ENCODE measurements at regions not wholly inside any gene's neighbourhood (a gene's known extent, or its start where the extent isn't known, plus 50 kb on each side); places are given as distances from the start of the nearest gene placed in this dataset.

GRCh38 chr5:106574820-106575219 lies 1095.9 kb downstream of the EFNA5 start:
- POLR2A ChIA-PET = no interaction called here
- no peaks in the 10 kb centered on the region for H3K9me3 Mint-ChIP-seq (ENCODE audit: insufficient read depth)
- ATAC-seq (ENCODE audit: low read depth) (no peak), DNase-seq (no peak)
- no peaks in the 10 kb centered on the region for H3K4me1 Mint-ChIP-seq
- no peak overlapping the region for H3K4me3 Mint-ChIP-seq
- no peaks in the 10 kb centered on the region for H3K36me3 ChIP-seq (replicated peaks in 1 of 2; ENCODE audit: control extremely low read depth in 1 of 2, control insufficient read depth in 1 of 2, extremely low read depth in 1 of 2, insufficient read depth in 2 of 2, low read length in 1 of 2)
- no peaks in the 10 kb centered on the region for H3K79me2 ChIP-seq (ENCODE audit: control insufficient read depth, insufficient read depth, low read length)
- no peaks in the 10 kb centered on the region for H4K20me1 ChIP-seq (ENCODE audit: control insufficient read depth, insufficient read depth, low read length, poor library complexity, severe bottlenecking)
- no peak overlapping the region for H3K27ac ChIP-seq (ENCODE audit: low read length in 2 of 2)
- CTCF ChIA-PET = no interaction called here
- no peaks in the 10 kb centered on the region for H3K4me1 ChIP-seq (ENCODE audit: control insufficient read depth in 2 of 2, insufficient read depth in 2 of 2, low read length in 2 of 2)
- H3K4me3 ChIP-seq (ENCODE audit: control extremely low read depth in 1 of 5, extremely low read depth in 1 of 5, insufficient read depth in 1 of 5, low read depth in 2 of 5, low read length in 4 of 5) = no peak overlapping the region
- no peaks in the 10 kb centered on the region for H3K27me3 Mint-ChIP-seq
- peaks cover 0 to 1% (median 0%) of the 10 kb centered on the region in 3 donors for H3K9me3 ChIP-seq (ENCODE audit: control extremely low read depth in 1 of 3, control insufficient read depth in 2 of 3, insufficient read depth in 1 of 3, low read length in 2 of 3)
- no peak overlapping the region for H3K27ac Mint-ChIP-seq
- intact Hi-C loops (cut with micrococcal nuclease) = no loop called here
- no peaks in the 10 kb centered on the region for H3K27me3 ChIP-seq (replicated peaks in 1 of 4; ENCODE audit: control extremely low read depth in 1 of 4, control insufficient read depth in 3 of 4, insufficient read depth in 4 of 4, low read length in 3 of 4)
- no peak overlapping the region for H3K9ac ChIP-seq (ENCODE audit: low read length)
- H2AFZ ChIP-seq (ENCODE audit: insufficient read depth, low read depth, low read length, poor library complexity, severe bottlenecking) = no peak overlapping the region
- TF ChIP-seq CTCF (IDR thresholded peaks at IDR 0.05) (no peak), EZH2 (IDR thresholded peaks at IDR 0.05; ENCODE audit: borderline replicate concordance, insufficient read depth, low read depth, low read length, poor library complexity, severe bottlenecking) (no peak)
- no peak overlapping the region for H3K4me2 ChIP-seq (replicated peaks; ENCODE audit: low read depth, low read length, poor library complexity, severe bottlenecking)
- no CpG with 5 or more reads among the region's 8 CpGs for WGBS (ENCODE audit: insufficient coverage)

DNA sequence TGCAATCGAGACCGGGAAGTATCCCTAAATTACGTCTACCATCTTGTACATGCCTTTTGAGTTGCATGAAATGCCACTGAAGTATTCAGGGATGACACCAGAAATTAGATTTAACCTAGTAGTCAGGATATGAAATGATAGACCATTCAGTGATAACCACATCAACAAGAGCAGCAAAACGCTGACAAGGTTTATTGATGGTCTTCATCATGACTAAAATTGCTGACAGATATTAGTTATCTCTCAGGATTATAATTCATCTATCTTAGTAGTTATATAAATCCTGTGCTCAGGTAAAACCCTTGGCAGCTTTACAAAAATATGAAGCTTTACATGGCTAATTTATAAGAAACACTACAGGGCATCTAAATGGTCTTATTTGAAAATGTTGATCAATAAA lies 1104.7 kb downstream of the EFNA5 start:
- H3K9me3 ChIP-seq (ENCODE audit: control extremely low read depth in 1 of 3, control insufficient read depth in 2 of 3, insufficient read depth in 1 of 3, low read length in 2 of 3) = no peaks in the 10 kb centered on the region
- no peak overlapping the region for H3K4me2 ChIP-seq (replicated peaks; ENCODE audit: low read depth, low read length, poor library complexity, severe bottlenecking)
- H3K27me3 ChIP-seq (replicated peaks in 1 of 4; ENCODE audit: control extremely low read depth in 1 of 4, control insufficient read depth in 3 of 4, insufficient read depth in 4 of 4, low read length in 3 of 4) = no peaks in the 10 kb centered on the region
- H3K27ac Mint-ChIP-seq = no peak overlapping the region
- H3K36me3 ChIP-seq (replicated peaks in 1 of 2; ENCODE audit: control extremely low read depth in 1 of 2, control insufficient read depth in 1 of 2, extremely low read depth in 1 of 2, insufficient read depth in 2 of 2, low read length in 1 of 2) = no peaks in the 10 kb centered on the region
- H4K20me1 ChIP-seq (ENCODE audit: control insufficient read depth, insufficient read depth, low read length, poor library complexity, severe bottlenecking) = no peaks in the 10 kb centered on the region
- no CpG with 5 or more reads among the region's 4 CpGs for WGBS (ENCODE audit: insufficient coverage)
- no peak overlapping the region for H3K9ac ChIP-seq (ENCODE audit: low read length)
- no peaks in the 10 kb centered on the region for H3K4me1 ChIP-seq (ENCODE audit: control insufficient read depth in 2 of 2, insufficient read depth in 2 of 2, low read length in 2 of 2)
- H3K4me1 Mint-ChIP-seq = no peaks in the 10 kb centered on the region
- H3K79me2 ChIP-seq (ENCODE audit: control insufficient read depth, insufficient read depth, low read length) = no peaks in the 10 kb centered on the region
- no peak overlapping the region for H3K4me3 ChIP-seq (ENCODE audit: control extremely low read depth in 1 of 5, extremely low read depth in 1 of 5, insufficient read depth in 1 of 5, low read depth in 2 of 5, low read length in 4 of 5)
- no peaks in the 10 kb centered on the region for H3K9me3 Mint-ChIP-seq (ENCODE audit: insufficient read depth)
- intact Hi-C loops (cut with micrococcal nuclease) = no loop called here
- H3K4me3 Mint-ChIP-seq = no peak overlapping the region
- CTCF ChIA-PET = no interaction called here
- H2AFZ ChIP-seq (ENCODE audit: insufficient read depth, low read depth, low read length, poor library complexity, severe bottlenecking) = no peak overlapping the region
- POLR2A ChIA-PET = no interaction called here
- DNase-seq = no peak
- H3K27ac ChIP-seq (ENCODE audit: low read length in 2 of 2) = no peak overlapping the region
- TF ChIP-seq CTCF (IDR thresholded peaks at IDR 0.05) = no peak
- TF ChIP-seq EZH2 (IDR thresholded peaks at IDR 0.05; ENCODE audit: borderline replicate concordance, insufficient read depth, low read depth, low read length, poor library complexity, severe bottlenecking) = no peak
- H3K27me3 Mint-ChIP-seq = no peaks in the 10 kb centered on the region
- no peak for ATAC-seq (ENCODE audit: low read depth)
